ENCODE measurements at regions not wholly inside any gene's neighbourhood (a gene's known extent, or its start where the extent isn't known, plus 50 kb on each side); places are given as distances from the start of the nearest gene placed in this dataset.

- ChIA-PET POLR2A (no interaction called here), CTCF (no interaction called here)
Observed at GRCh38 chr20:39638731-39639130, 676.6 kb downstream of the DHX35 start.

- ChIA-PET POLR2A (no interaction called here), CTCF (no interaction called here)
Observed at GRCh38 chr20:39633689-39634088, 671.5 kb downstream of the DHX35 start.

- ChIA-PET CTCF (no interaction called here), POLR2A (no interaction called here)
Observed at GRCh38 chr20:39632757-39633156, 670.6 kb downstream of the DHX35 start.

- CTCF ChIA-PET, result no interaction called here
- POLR2A ChIA-PET, result no interaction called here
Observed at GRCh38 chr20:39632176-39632575, 670.0 kb downstream of the DHX35 start.

GRCh38 chr20:39631557-39631956, 669.4 kb downstream of the DHX35 start:
- CTCF ChIA-PET, result no interaction called here
- POLR2A ChIA-PET, result no interaction called here

GRCh38 chr20:39630215-39630908, 668.2 kb downstream of the DHX35 start:
- ChIA-PET CTCF (no interaction called here), POLR2A (no interaction called here)

GRCh38 chr20:39627765-39628164, 665.6 kb downstream of the DHX35 start:
- ChIA-PET POLR2A (no interaction called here), CTCF (no interaction called here)

- CTCF ChIA-PET, result no interaction called here
- POLR2A ChIA-PET, result no interaction called here
Observed at GRCh38 chr20:39624316-39624715, 662.2 kb downstream of the DHX35 start.

GRCh38 chr20:39623584-39624234, 661.6 kb downstream of the DHX35 start:
- ChIA-PET POLR2A (no interaction called here), CTCF (no interaction called here)

GRCh38 chr20:39619271-39619785, 657.2 kb downstream of the DHX35 start:
- CTCF ChIA-PET, result no interaction called here
- POLR2A ChIA-PET, result no interaction called here

GRCh38 chr20:39611901-39612300, 649.8 kb downstream of the DHX35 start:
- ChIA-PET CTCF (no interaction called here), POLR2A (no interaction called here)

- ChIA-PET CTCF (no interaction called here), POLR2A (no interaction called here)
Observed at GRCh38 chr20:39607141-39607540, 645.0 kb downstream of the DHX35 start.

GRCh38 chr20:39605908-39606307, 643.8 kb downstream of the DHX35 start:
- POLR2A ChIA-PET, result no interaction called here
- CTCF ChIA-PET, result no interaction called here

GRCh38 chr20:39605361-39605760, 643.2 kb downstream of the DHX35 start:
- ChIA-PET POLR2A (no interaction called here), CTCF (no interaction called here)

GRCh38 chr20:39603219-39603618, 641.1 kb downstream of the DHX35 start:
- POLR2A ChIA-PET, result no interaction called here
- CTCF ChIA-PET, result no interaction called here

GRCh38 chr20:39602649-39603048, 640.5 kb downstream of the DHX35 start:
- ChIA-PET CTCF (interaction anchor here (0.7 kb wide), 1 partner anchor 467 kb away, joined by 4 read pairs; no protein-coding TSS in a partner anchor), POLR2A (no interaction called here)

- POLR2A ChIA-PET, result no interaction called here
- CTCF ChIA-PET, result no interaction called here
Observed at GRCh38 chr20:39600871-39601270, 638.7 kb downstream of the DHX35 start.

GRCh38 chr20:39600156-39600555, 638.0 kb downstream of the DHX35 start:
- POLR2A ChIA-PET, result no interaction called here
- CTCF ChIA-PET, result no interaction called here

- ChIA-PET CTCF (no interaction called here), POLR2A (no interaction called here)
Observed at GRCh38 chr20:39596554-39596953, 634.4 kb downstream of the DHX35 start.

- ChIA-PET CTCF (no interaction called here), POLR2A (no interaction called here)
Observed at GRCh38 chr20:39592371-39592770, 630.2 kb downstream of the DHX35 start.

- CTCF ChIA-PET, result no interaction called here
- POLR2A ChIA-PET, result no interaction called here
Observed at GRCh38 chr20:39588148-39588757, 626.1 kb downstream of the DHX35 start.

- CTCF ChIA-PET, result no interaction called here
- POLR2A ChIA-PET, result no interaction called here
Observed at GRCh38 chr20:39581034-39581433, 618.9 kb downstream of the DHX35 start.
